ENCODE measurements at regions not wholly inside any gene's neighbourhood (a gene's known extent, or its start where the extent isn't known, plus 50 kb on each side); places are given as distances from the start of the nearest gene placed in this dataset.

DNA sequence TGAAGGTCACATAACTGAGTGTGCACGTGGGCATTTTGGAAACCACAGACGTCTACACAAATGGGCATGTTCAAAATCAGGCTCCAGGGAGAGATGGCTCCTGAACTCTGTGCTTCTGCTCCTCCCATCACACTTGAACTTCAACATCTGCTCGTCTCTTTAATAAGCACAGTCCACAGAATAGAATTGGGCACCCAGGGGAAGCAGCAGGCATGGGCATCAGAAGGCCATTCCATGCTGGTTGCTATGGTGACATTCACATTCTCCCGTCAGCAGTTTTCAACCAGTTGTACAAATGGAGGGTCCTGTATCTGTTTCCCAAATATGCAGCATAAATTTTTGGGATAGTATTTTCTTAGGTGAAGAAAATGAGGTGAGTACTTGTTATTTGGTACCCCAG, 183.7 kb upstream of the COPS8 start:
- TF ChIP-seq SUZ12 (IDR thresholded peaks at IDR 0.05; ENCODE audit: extremely low read depth, insufficient read depth, insufficient read length) (no peak), ZNF274 (IDR thresholded peaks at IDR 0.05; ENCODE audit: low read depth, low read length) (no peak), YY1 (IDR thresholded peaks at IDR 0.05; ENCODE audit: insufficient read depth, insufficient read length) (no peak)
- H3K36me3 ChIP-seq (ENCODE audit: insufficient read depth, insufficient read length, low read length) = no peaks in the 10 kb centered on the region
- no peaks in the 10 kb centered on the region for H3K9me3 ChIP-seq (ENCODE audit: insufficient read depth, low read length)
- no peak overlapping the region for H3K4me3 ChIP-seq (ENCODE audit: insufficient read length, low read depth)
- H3K9ac ChIP-seq (ENCODE audit: insufficient read length, low read depth) = no peak overlapping the region
- no peak for DNase-seq (ENCODE audit: low read depth, low spot score)
- H3K27me3 ChIP-seq (ENCODE audit: insufficient read depth, insufficient read length) = no peaks in the 10 kb centered on the region
- H3K4me1 ChIP-seq (ENCODE audit: insufficient read depth, insufficient read length) = no peaks in the 10 kb centered on the region

DNA sequence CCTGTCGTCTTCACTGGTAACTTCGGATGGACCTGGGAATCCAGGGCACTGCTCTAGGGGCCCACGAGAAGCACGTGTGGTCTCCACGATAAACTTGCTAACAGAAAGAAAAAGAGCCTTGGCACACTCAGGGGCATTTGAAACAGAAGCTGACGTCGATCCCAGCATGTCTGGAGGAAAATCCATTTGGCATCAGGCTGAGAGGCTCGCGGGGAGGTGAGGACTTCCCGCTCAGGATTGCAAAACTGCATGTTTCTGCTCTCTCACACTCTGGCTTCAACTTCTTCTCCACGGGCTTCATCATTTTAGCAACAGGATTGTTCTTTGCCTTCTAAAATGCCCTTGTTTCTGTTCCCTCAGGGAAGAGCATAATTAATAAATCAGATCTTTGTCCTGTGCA, 181.7 kb upstream of the COPS8 start:
- Histone ChIP-seq H3K4me3 (ENCODE audit: insufficient read length, low read depth) (no peak overlapping the region), H3K9me3 (ENCODE audit: insufficient read depth, low read length) (no peaks in the 10 kb centered on the region), H3K36me3 (ENCODE audit: insufficient read depth, insufficient read length, low read length) (no peaks in the 10 kb centered on the region), H3K27me3 (ENCODE audit: insufficient read depth, insufficient read length) (no peaks in the 10 kb centered on the region), H3K4me1 (ENCODE audit: insufficient read depth, insufficient read length) (peaks cover 2% of the 10 kb centered on the region), H3K9ac (ENCODE audit: insufficient read length, low read depth) (no peak overlapping the region)
- TF ChIP-seq YY1 (IDR thresholded peaks at IDR 0.05; ENCODE audit: insufficient read depth, insufficient read length) (no peak), ZNF274 (IDR thresholded peaks at IDR 0.05; ENCODE audit: low read depth, low read length) (no peak), SUZ12 (IDR thresholded peaks at IDR 0.05; ENCODE audit: extremely low read depth, insufficient read depth, insufficient read length) (no peak)
- DNase-seq (ENCODE audit: low read depth, low spot score) = no peak

DNA sequence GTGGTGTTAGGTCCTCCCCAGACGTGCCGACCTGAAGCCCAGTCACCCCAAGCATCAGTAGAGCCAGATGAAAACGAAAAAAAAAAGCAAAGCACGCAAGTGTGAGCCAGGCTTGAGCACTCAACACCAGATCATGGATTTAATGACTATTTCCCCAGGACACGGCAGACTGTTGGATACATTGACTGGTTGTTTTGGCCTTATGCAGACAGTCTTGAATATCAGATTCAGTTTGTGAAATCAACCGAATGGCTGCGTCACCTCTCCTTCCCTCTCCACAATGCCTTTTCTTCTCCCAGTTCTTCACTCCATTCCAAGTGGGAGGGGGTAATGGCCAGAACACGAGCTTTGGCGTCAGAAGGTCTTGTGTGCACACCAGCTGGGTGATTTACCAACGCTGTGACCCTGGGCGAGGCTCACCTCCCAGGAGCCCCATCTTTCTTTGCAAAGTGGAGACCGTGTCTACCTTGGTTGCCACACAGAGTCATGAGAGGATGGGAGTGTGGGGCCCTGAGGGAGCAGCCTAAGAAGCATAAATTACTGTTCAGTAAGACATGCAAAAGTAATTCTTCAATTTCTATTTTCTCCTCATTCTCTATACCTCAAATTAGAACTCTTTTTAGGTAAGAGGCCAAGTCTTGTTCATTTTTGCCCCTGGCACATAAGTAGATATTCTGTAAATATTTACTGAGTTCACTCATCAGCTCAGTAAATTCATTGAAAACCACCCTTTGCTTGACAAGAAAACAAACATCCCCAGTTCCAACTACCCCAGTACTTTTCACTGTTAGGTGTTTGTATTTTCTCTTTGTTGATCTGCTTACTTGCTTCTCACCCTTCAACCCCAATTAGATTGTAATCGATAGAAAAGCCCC, 181.1 kb upstream of the COPS8 start:
- H3K27me3 ChIP-seq (ENCODE audit: insufficient read depth, insufficient read length) = no peaks in the 10 kb centered on the region
- no peak overlapping the region for H3K4me3 ChIP-seq (ENCODE audit: insufficient read length, low read depth)
- peaks cover 4% of the 10 kb centered on the region for H3K4me1 ChIP-seq (ENCODE audit: insufficient read depth, insufficient read length)
- no peaks in the 10 kb centered on the region for H3K36me3 ChIP-seq (ENCODE audit: insufficient read depth, insufficient read length, low read length)
- H3K9ac ChIP-seq (ENCODE audit: insufficient read length, low read depth) = no peak overlapping the region
- DNase-seq (ENCODE audit: low read depth, low spot score) = no peak
- TF ChIP-seq SUZ12 (IDR thresholded peaks at IDR 0.05; ENCODE audit: extremely low read depth, insufficient read depth, insufficient read length) (no peak), ZNF274 (IDR thresholded peaks at IDR 0.05; ENCODE audit: low read depth, low read length) (no peak), YY1 (IDR thresholded peaks at IDR 0.05; ENCODE audit: insufficient read depth, insufficient read length) (no peak)
- no peaks in the 10 kb centered on the region for H3K9me3 ChIP-seq (ENCODE audit: insufficient read depth, low read length)

DNA sequence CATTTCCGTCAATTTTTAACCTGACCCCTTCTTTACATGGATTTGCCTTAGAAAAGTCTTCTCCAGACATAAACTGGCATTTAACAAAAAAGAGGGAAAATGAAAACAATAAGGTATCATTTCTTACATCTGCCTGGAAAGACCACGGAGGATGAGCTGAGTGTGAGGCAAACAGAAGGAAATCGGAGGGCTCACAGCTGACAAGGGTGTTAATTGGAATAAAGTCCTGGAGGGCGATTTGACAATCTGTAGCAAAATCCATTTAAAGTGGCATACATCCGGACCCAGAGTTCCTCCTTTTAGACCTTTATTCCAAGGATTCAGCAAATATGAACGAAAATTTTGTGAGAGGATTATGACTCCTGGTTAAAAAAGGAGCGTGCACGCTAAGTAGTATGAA, 179.7 kb upstream of the COPS8 start:
- DNase-seq (ENCODE audit: low read depth, low spot score) = no peak
- TF ChIP-seq SUZ12 (IDR thresholded peaks at IDR 0.05; ENCODE audit: extremely low read depth, insufficient read depth, insufficient read length) (no peak), YY1 (IDR thresholded peaks at IDR 0.05; ENCODE audit: insufficient read depth, insufficient read length) (no peak), ZNF274 (IDR thresholded peaks at IDR 0.05; ENCODE audit: low read depth, low read length) (no peak)
- no peak overlapping the region for H3K4me3 ChIP-seq (ENCODE audit: insufficient read length, low read depth)

DNA sequence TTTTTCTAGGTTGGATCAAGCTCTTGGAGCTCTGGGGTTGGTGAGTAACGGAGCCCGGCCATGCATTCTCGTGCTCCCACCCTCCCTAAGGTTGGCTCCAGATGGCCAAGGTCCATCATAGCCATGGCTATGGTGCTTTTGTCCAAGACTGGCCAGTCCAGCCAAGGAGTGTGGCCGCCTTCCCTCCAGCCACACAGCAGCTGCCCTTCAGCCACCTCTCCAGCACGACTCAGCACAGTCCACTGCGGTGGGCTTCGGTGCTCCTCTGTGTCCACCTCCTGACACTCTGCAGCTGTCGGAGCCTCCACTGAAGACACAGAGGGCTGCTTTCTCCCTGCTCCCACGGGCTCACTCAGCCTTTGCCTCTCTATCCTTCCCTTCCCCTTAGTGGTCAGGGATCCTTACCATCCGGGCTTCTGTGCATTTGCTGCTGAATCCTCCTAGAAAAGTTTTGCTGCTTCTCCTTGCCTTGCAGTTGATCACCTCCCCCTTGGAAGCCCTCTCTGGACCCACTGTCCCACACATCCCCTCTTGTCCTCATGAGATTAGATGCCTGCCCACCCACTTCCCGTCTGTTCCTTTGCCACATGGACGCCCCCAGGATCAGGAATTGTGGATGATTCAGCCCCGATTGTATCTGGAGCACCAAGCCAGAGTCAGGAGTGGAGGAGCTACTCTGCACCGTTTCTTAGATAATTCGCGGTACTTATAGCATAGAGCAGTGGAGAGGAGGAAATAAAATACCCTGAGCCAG, 177.1 kb upstream of the COPS8 start:
- no peaks in the 10 kb centered on the region for H3K36me3 ChIP-seq (ENCODE audit: insufficient read depth, insufficient read length, low read length)
- H3K27me3 ChIP-seq (ENCODE audit: insufficient read depth, insufficient read length) = no peaks in the 10 kb centered on the region
- TF ChIP-seq ZNF274 (IDR thresholded peaks at IDR 0.05; ENCODE audit: low read depth, low read length) (no peak), SUZ12 (IDR thresholded peaks at IDR 0.05; ENCODE audit: extremely low read depth, insufficient read depth, insufficient read length) (no peak), YY1 (IDR thresholded peaks at IDR 0.05; ENCODE audit: insufficient read depth, insufficient read length) (no peak)
- H3K9me3 ChIP-seq (ENCODE audit: insufficient read depth, low read length) = no peaks in the 10 kb centered on the region
- no peak for DNase-seq (ENCODE audit: low read depth, low spot score)
- no peak overlapping the region for H3K4me3 ChIP-seq (ENCODE audit: insufficient read length, low read depth)
- no peak overlapping the region for H3K9ac ChIP-seq (ENCODE audit: insufficient read length, low read depth)
- H3K4me1 ChIP-seq (ENCODE audit: insufficient read depth, insufficient read length) = peaks cover 4% of the 10 kb centered on the region

More for the DNA sequence above, 179.7 kb upstream of the COPS8 start:
- no peaks in the 10 kb centered on the region for H3K36me3 ChIP-seq (ENCODE audit: insufficient read depth, insufficient read length, low read length)
- H3K4me1 ChIP-seq (ENCODE audit: insufficient read depth, insufficient read length) = peaks cover 4% of the 10 kb centered on the region
- no peaks in the 10 kb centered on the region for H3K27me3 ChIP-seq (ENCODE audit: insufficient read depth, insufficient read length)
- no peak overlapping the region for H3K9ac ChIP-seq (ENCODE audit: insufficient read length, low read depth)
- H3K9me3 ChIP-seq (ENCODE audit: insufficient read depth, low read length) = no peaks in the 10 kb centered on the region

DNA sequence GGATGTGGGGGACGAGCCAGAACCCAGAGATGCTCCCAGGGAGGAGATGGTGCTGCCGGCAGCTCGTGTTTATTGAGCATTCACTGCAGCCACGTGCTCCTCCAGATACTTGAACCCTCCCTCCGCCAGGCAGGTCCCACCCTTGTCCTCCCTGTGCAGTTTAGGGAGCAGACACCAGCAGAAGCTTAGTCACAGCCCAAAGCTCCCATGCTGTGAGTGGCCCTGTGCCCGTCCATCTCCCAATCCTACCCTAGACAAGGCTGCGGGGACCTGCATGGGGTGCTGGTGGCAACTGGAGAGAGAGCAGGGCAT, 176.5 kb upstream of the COPS8 start:
- no peaks in the 10 kb centered on the region for H3K36me3 ChIP-seq (ENCODE audit: insufficient read depth, insufficient read length, low read length)
- TF ChIP-seq SUZ12 (IDR thresholded peaks at IDR 0.05; ENCODE audit: extremely low read depth, insufficient read depth, insufficient read length) (no peak), YY1 (IDR thresholded peaks at IDR 0.05; ENCODE audit: insufficient read depth, insufficient read length) (no peak), ZNF274 (IDR thresholded peaks at IDR 0.05; ENCODE audit: low read depth, low read length) (no peak)
- peaks cover 4% of the 10 kb centered on the region for H3K4me1 ChIP-seq (ENCODE audit: insufficient read depth, insufficient read length)
- no peaks in the 10 kb centered on the region for H3K9me3 ChIP-seq (ENCODE audit: insufficient read depth, low read length)
- H3K9ac ChIP-seq (ENCODE audit: insufficient read length, low read depth) = no peak overlapping the region
- DNase-seq (ENCODE audit: low read depth, low spot score) = no peak
- H3K4me3 ChIP-seq (ENCODE audit: insufficient read length, low read depth) = no peak overlapping the region
- no peaks in the 10 kb centered on the region for H3K27me3 ChIP-seq (ENCODE audit: insufficient read depth, insufficient read length)

DNA sequence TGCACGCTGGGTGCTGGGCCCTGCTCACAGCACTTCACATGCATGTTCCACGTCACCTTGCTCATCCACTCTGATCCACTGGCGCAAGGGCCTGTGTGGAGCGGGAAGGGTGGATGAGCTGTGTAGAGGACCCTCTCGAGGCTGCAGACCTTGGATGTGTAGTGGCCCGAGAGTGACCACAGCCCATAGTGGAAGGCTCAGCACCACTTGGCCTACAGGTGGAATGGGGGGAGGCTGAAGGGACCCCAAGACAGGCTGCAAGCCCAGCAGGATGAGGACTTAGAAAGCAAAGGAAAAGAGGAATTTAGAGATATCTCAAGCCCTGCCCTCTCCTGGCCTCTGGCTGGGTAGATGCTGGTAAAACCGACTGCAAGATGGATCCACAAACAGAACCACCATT, 175.9 kb upstream of the COPS8 start:
- no peak for TF ChIP-seq YY1 (IDR thresholded peaks at IDR 0.05; ENCODE audit: insufficient read depth, insufficient read length)
- no peak for TF ChIP-seq ZNF274 (IDR thresholded peaks at IDR 0.05; ENCODE audit: low read depth, low read length)
- TF ChIP-seq SUZ12 (IDR thresholded peaks at IDR 0.05; ENCODE audit: extremely low read depth, insufficient read depth, insufficient read length) = no peak
- no peak for DNase-seq (ENCODE audit: low read depth, low spot score)
- H3K27me3 ChIP-seq (ENCODE audit: insufficient read depth, insufficient read length) = no peaks in the 10 kb centered on the region
- H3K36me3 ChIP-seq (ENCODE audit: insufficient read depth, insufficient read length, low read length) = no peaks in the 10 kb centered on the region
- H3K4me1 ChIP-seq (ENCODE audit: insufficient read depth, insufficient read length) = peaks cover 6% of the 10 kb centered on the region
- no peak overlapping the region for H3K9ac ChIP-seq (ENCODE audit: insufficient read length, low read depth)
- no peaks in the 10 kb centered on the region for H3K9me3 ChIP-seq (ENCODE audit: insufficient read depth, low read length)
- H3K4me3 ChIP-seq (ENCODE audit: insufficient read length, low read depth) = no peak overlapping the region

Data from NT2/D1 (cell line).